Aorta (tissue), 5 donors: ENCODE measurements at regions not wholly inside any gene's neighbourhood (a gene's known extent, or its start where the extent isn't known, plus 50 kb on each side); places are given as distances from the start of the nearest gene placed in this dataset.

Experiments used
- ATAC-seq: fragments of 200-7000 bp; cut with Tn5 transposase; one replicate; pipeline ENCODE4 v1.9.1; 2022; ENCODE audit warnings: moderate library complexity; ENCODE audit not compliant: low FRiP score
- DNase-seq, 2 donors: peaks; one replicate each; pipeline ENCODE4 v3.0.0-alpha.2; 2020
- H3K27ac ChIP-seq, 2 donors: one replicate each; pipeline ENCODE4 v1.5.1; 2013; ENCODE audit warnings: low read length in 2 of 2, mild to moderate bottlenecking in 2 of 2, moderate library complexity in 2 of 2, control low read depth in 1 of 2, inconsistent platforms in 1 of 2, low read depth in 1 of 2
- H3K27me3 ChIP-seq, 2 donors: one replicate each; pipeline ENCODE4 v1.6.1; 2013; ENCODE audit warnings: control low read depth in 1 of 2, low read length in 1 of 2, mild to moderate bottlenecking in 1 of 2, moderate library complexity in 1 of 2; ENCODE audit not compliant: insufficient read depth in 2 of 2, control insufficient read depth in 1 of 2
- H3K36me3 ChIP-seq, 2 donors: one replicate each; pipeline ENCODE4 v1.6.1; 2013; ENCODE audit warnings: control low read depth in 1 of 2, low read length in 1 of 2, mild to moderate bottlenecking in 1 of 2; ENCODE audit not compliant: insufficient read depth in 2 of 2, control insufficient read depth in 1 of 2
- H3K4me1 ChIP-seq, 2 donors: one replicate each; pipeline ENCODE4 v1.6.1; 2013; ENCODE audit warnings: low read length in 2 of 2, control low read depth in 1 of 2, mild to moderate bottlenecking in 1 of 2, moderate library complexity in 1 of 2; ENCODE audit not compliant: insufficient read depth in 2 of 2, control insufficient read depth in 1 of 2
- H3K4me3 ChIP-seq, 2 donors: one replicate each; pipeline ENCODE4 v1.5.1; 2013; ENCODE audit warnings: low read length in 2 of 2, control low read depth in 1 of 2, mild to moderate bottlenecking in 1 of 2
- H3K9me3 ChIP-seq: one replicate; pipeline ENCODE4 v1.6.1; 2013; ENCODE audit warnings: mild to moderate bottlenecking, low read length; ENCODE audit not compliant: control insufficient read depth
- WGBS, 2 donors: extraction: QIAGEN DNeasy Blood & Tissue Kit; methylation state at CpG; one replicate each; pipeline ENCODE4 v1.1.7; 2013; 5-methylcytosine and 5-hydroxymethylcytosine counted together
- intact Hi-C, 2 donors: fragments of 100-400 bp; cut with DNase I; formaldehyde crosslinking; loops; one replicate each; pipeline versions ENCODE4 v1.14.2 to v1.15.0; 2022
- donor health status: healthy with polysubstance abuse.
- donor health status: Bipolar disorder and iron deficiency.
- donor health status: DM: no; HTN: no; CAD: no.
- donor health status: DM: no; HTN: no; CAD: no.
- donor health status: DM: yes; HTN: yes; CAD: no.

GRCh38 chr10:128345353-128345752 lies 219.1 kb upstream of the MKI67 start:
- DNase-seq (no peak), ATAC-seq (no peak)
- Histone ChIP-seq H3K4me3 (no peak overlapping the region), H3K27me3 (peaks cover 0 to 2% of the 10 kb centered on the region in 2 donors), H3K4me1 (no peaks in the 10 kb centered on the region), H3K36me3 (no peaks in the 10 kb centered on the region), H3K9me3 (no peaks in the 10 kb centered on the region), H3K27ac (no peak overlapping the region)
- whole genome bisulfite sequencing, 2 donors = 90 to 92% methylated on average over 4 of the region's 4 CpGs
- intact Hi-C loops = no loop called here

GRCh38 chr10:128360783-128361182 lies 234.6 kb upstream of the MKI67 start:
- 86 to 90% methylated on average over 3 of the region's 3 CpGs for WGBS, 2 donors
- ATAC-seq = no peak
- no peak for DNase-seq
- intact Hi-C loops = no loop called here
- Histone ChIP-seq H3K27ac (no peak overlapping the region), H3K4me1 (no peaks in the 10 kb centered on the region), H3K9me3 (no peaks in the 10 kb centered on the region), H3K27me3 (no peaks in the 10 kb centered on the region), H3K4me3 (no peak overlapping the region), H3K36me3 (no peaks in the 10 kb centered on the region)

GRCh38 chr10:128361487-128361886 lies 235.3 kb upstream of the MKI67 start:
- no peak overlapping the region for H3K4me3 ChIP-seq
- H3K4me1 ChIP-seq = no peaks in the 10 kb centered on the region
- 89 to 92% methylated on average over 7 of the region's 7 CpGs for WGBS, 2 donors
- H3K9me3 ChIP-seq = no peaks in the 10 kb centered on the region
- intact Hi-C loops = no loop called here
- H3K27ac ChIP-seq = no peak overlapping the region
- no peaks in the 10 kb centered on the region for H3K27me3 ChIP-seq
- H3K36me3 ChIP-seq = no peaks in the 10 kb centered on the region
- DNase-seq (no peak), ATAC-seq (no peak)

GRCh38 chr10:128362514-128362913 lies 236.3 kb upstream of the MKI67 start:
- no peaks in the 10 kb centered on the region for H3K36me3 ChIP-seq
- no peaks in the 10 kb centered on the region for H3K9me3 ChIP-seq
- no peaks in the 10 kb centered on the region for H3K27me3 ChIP-seq
- H3K27ac ChIP-seq = no peak overlapping the region
- no peak overlapping the region for H3K4me3 ChIP-seq
- WGBS, 2 donors = 90 to 92% methylated on average over 4 of the region's 4 CpGs
- ATAC-seq (no peak), DNase-seq (no peak)
- H3K4me1 ChIP-seq = no peaks in the 10 kb centered on the region
- intact Hi-C loops = no loop called here

- intact Hi-C loops = no loop called here
- no peaks in the 10 kb centered on the region for H3K27me3 ChIP-seq
- no peaks in the 10 kb centered on the region for H3K9me3 ChIP-seq
- no peak for DNase-seq
- no peaks in the 10 kb centered on the region for H3K4me1 ChIP-seq
- no peak overlapping the region for H3K4me3 ChIP-seq
- no peaks in the 10 kb centered on the region for H3K36me3 ChIP-seq
- no peak overlapping the region for H3K27ac ChIP-seq
- ATAC-seq = no peak
- WGBS, 2 donors = 59 to 61% methylated on average over 3 of the region's 3 CpGs
These were observed 238.4 kb upstream of the MKI67 start for GRCh38 chr10:128364631-128365030.

GRCh38 chr10:128365156-128365725 lies 239.0 kb upstream of the MKI67 start:
- intact Hi-C loops = no loop called here
- no peak for ATAC-seq

GRCh38 chr10:128367807-128368206 lies 241.6 kb upstream of the MKI67 start:
- Histone ChIP-seq H3K36me3 (no peaks in the 10 kb centered on the region), H3K27ac (no peak overlapping the region), H3K4me1 (no peaks in the 10 kb centered on the region), H3K27me3 (no peaks in the 10 kb centered on the region), H3K9me3 (no peaks in the 10 kb centered on the region), H3K4me3 (no peak overlapping the region)
- ATAC-seq (no peak), DNase-seq (no peak)
- intact Hi-C loops = no loop called here
- WGBS, 2 donors = 38 to 39% methylated on average over 3 of the region's 3 CpGs

More at GRCh38 chr10:128365156-128365725, 239.0 kb upstream of the MKI67 start:
- H3K27ac ChIP-seq = no peak overlapping the region
- no peaks in the 10 kb centered on the region for H3K4me1 ChIP-seq
- H3K36me3 ChIP-seq = no peaks in the 10 kb centered on the region
- no peaks in the 10 kb centered on the region for H3K27me3 ChIP-seq
- WGBS, 2 donors = 78 to 82% methylated on average over 17 of the region's 17 CpGs
- no peaks in the 10 kb centered on the region for H3K9me3 ChIP-seq
- no peak for DNase-seq
- H3K4me3 ChIP-seq = no peak overlapping the region

GRCh38 chr10:128369101-128369650 lies 243.0 kb upstream of the MKI67 start:
- Histone ChIP-seq H3K36me3 (no peaks in the 10 kb centered on the region), H3K9me3 (no peaks in the 10 kb centered on the region), H3K27ac (no peak overlapping the region), H3K4me3 (no peak overlapping the region), H3K27me3 (no peaks in the 10 kb centered on the region), H3K4me1 (no peaks in the 10 kb centered on the region)
- intact Hi-C loops = no loop called here
- ATAC-seq (no peak), DNase-seq (no peak)
- WGBS, 2 donors = 92 to 93% methylated on average over 12 of the region's 12 CpGs

GRCh38 chr10:128373071-128373749 lies 247.0 kb upstream of the MKI67 start:
- no peak for ATAC-seq
- Histone ChIP-seq H3K36me3 (no peaks in the 10 kb centered on the region), H3K27me3 (no peaks in the 10 kb centered on the region), H3K4me1 (no peaks in the 10 kb centered on the region), H3K27ac (no peak overlapping the region), H3K4me3 (no peak overlapping the region), H3K9me3 (no peaks in the 10 kb centered on the region)
- intact Hi-C loops = no loop called here
- DNase-seq = no peak
- 89 to 92% methylated on average over 9 of the region's 9 CpGs for WGBS, 2 donors
